Osteoblast (primary cell): ENCODE measurements at regions not wholly inside any gene's neighbourhood (a gene's known extent, or its start where the extent isn't known, plus 50 kb on each side); places are given as distances from the start of the nearest gene placed in this dataset.
A peak's percentile ranks its signal among the peaks of the same experiment; 100 is the strongest.

Experiments
- DNase-seq: peaks from one replicate; pipeline ENCODE4 v3.0.0; 2011; ENCODE audit warnings: low spot score, mixed read lengths; ENCODE audit not compliant: insufficient read length; ENCODE audit errors: missing footprints
- H2AFZ ChIP-seq: 2 replicates; pipeline ENCODE4 v1.6.0; 2011; ENCODE audit warnings: mild to moderate bottlenecking, low read length
- H3K27ac ChIP-seq: 2 replicates; pipeline ENCODE4 v1.5.1; 2011; ENCODE audit warnings: mild to moderate bottlenecking, low read depth, low read length, moderate library complexity
- H3K27me3 ChIP-seq: 2 replicates; pipeline ENCODE4 v1.6.0; 2012; ENCODE audit warnings: mild to moderate bottlenecking, control low read depth, inconsistent platforms, low read length, moderate library complexity; ENCODE audit not compliant: insufficient read depth
- H3K36me3 ChIP-seq: 2 replicates; pipeline ENCODE4 v1.5.1; 2011; ENCODE audit warnings: mild to moderate bottlenecking, low read length, control low read depth, moderate library complexity; ENCODE audit not compliant: insufficient read depth
- H3K4me1 ChIP-seq: 2 replicates; pipeline ENCODE4 v1.5.1; 2011; ENCODE audit warnings: mild to moderate bottlenecking, low read length, control low read depth, moderate library complexity; ENCODE audit not compliant: insufficient read depth
- H3K4me2 ChIP-seq: 2 replicates; pipeline ENCODE4 v1.6.0; 2011; ENCODE audit warnings: mild to moderate bottlenecking, low read length; ENCODE audit not compliant: insufficient read depth
- H3K4me3 ChIP-seq: fragments of 200-600 bp; sonication (generic); 3 replicates; pipeline ENCODE4 v1.5.1; 2012; ENCODE audit warnings: mild to moderate bottlenecking, low read length, inconsistent platforms; ENCODE audit not compliant: insufficient read depth
- H3K79me2 ChIP-seq: 2 replicates; pipeline ENCODE4 v1.6.0; 2012; ENCODE audit warnings: mild to moderate bottlenecking, low read length, control low read depth, inconsistent platforms; ENCODE audit not compliant: insufficient read depth
- H3K9me3 ChIP-seq: 2 replicates; pipeline ENCODE4 v1.5.1; 2011; ENCODE audit warnings: low read depth, low read length, control low read depth
- H4K20me1 ChIP-seq: 2 replicates; pipeline ENCODE4 v1.6.0; 2012; ENCODE audit warnings: mild to moderate bottlenecking, low read length, control low read depth; ENCODE audit not compliant: insufficient read depth
- TF ChIP-seq, protein P1 (sequence below): IDR thresholded peaks from 2 replicates; pipeline ENCODE4 v1.5.1; 2011; ENCODE audit warnings: mild to moderate bottlenecking, low read depth, low read length, moderate library complexity; ENCODE audit errors: extremely low read depth

DNA sequence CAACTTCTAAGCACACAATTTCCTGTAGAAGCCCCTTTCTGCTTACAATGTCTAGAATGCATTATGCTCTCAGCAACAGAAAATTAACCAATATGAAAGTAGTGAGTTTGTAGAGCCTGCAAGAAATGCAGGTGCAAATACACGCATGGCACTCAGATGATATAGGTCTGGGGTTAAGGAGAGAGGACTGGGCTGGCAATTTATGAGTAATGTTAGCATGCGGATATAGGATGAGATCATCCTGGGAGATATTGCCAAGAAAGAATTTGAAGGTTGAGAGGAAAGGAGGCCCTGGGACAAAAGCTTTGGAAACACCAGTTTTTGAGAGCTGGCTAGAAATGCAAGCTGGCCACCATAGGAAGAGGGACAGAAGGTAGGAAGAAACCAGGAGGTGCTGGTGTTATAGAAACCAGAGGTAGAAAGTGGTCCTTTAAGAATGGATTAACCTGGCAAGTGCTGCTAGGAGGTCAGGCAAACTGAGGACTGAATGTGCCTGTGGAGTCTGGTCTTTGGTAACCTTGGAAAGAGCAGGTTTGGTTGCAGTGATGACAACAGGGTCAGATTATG lies 183.2 kb upstream of the MYLIP start:
- H4K20me1 ChIP-seq: no peaks in the 10 kb centered on the region
- TF ChIP-seq, protein P1, sequence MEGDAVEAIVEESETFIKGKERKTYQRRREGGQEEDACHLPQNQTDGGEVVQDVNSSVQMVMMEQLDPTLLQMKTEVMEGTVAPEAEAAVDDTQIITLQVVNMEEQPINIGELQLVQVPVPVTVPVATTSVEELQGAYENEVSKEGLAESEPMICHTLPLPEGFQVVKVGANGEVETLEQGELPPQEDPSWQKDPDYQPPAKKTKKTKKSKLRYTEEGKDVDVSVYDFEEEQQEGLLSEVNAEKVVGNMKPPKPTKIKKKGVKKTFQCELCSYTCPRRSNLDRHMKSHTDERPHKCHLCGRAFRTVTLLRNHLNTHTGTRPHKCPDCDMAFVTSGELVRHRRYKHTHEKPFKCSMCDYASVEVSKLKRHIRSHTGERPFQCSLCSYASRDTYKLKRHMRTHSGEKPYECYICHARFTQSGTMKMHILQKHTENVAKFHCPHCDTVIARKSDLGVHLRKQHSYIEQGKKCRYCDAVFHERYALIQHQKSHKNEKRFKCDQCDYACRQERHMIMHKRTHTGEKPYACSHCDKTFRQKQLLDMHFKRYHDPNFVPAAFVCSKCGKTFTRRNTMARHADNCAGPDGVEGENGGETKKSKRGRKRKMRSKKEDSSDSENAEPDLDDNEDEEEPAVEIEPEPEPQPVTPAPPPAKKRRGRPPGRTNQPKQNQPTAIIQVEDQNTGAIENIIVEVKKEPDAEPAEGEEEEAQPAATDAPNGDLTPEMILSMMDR: no peak
- H3K79me2 ChIP-seq: no peaks in the 10 kb centered on the region
- no peak overlapping the region for H3K4me2 ChIP-seq
- no peaks in the 10 kb centered on the region for H3K27me3 ChIP-seq
- no peaks in the 10 kb centered on the region for H3K4me1 ChIP-seq
- DNase-seq: peak; percentile 76
- H3K27ac ChIP-seq: no peak overlapping the region
- no peak overlapping the region for H2AFZ ChIP-seq
- no peaks in the 10 kb centered on the region for H3K9me3 ChIP-seq
- H3K4me3 ChIP-seq: no peak overlapping the region
- no peaks in the 10 kb centered on the region for H3K36me3 ChIP-seq

- H4K20me1 ChIP-seq: no peaks in the 10 kb centered on the region
- no peaks in the 10 kb centered on the region for H3K9me3 ChIP-seq
- TF ChIP-seq, protein P1: no peak
- no peaks in the 10 kb centered on the region for H3K79me2 ChIP-seq
- H3K4me3 ChIP-seq: no peak overlapping the region
- no peaks in the 10 kb centered on the region for H3K4me1 ChIP-seq
- no peak overlapping the region for H2AFZ ChIP-seq
- H3K27me3 ChIP-seq: no peaks in the 10 kb centered on the region
- H3K4me2 ChIP-seq: no peak overlapping the region
- DNase-seq: no peak
- H3K27ac ChIP-seq: no peak overlapping the region
- no peaks in the 10 kb centered on the region for H3K36me3 ChIP-seq
These were observed 185.5 kb upstream of the MYLIP start for GRCh38 chr6:15943423-15943822.

DNA sequence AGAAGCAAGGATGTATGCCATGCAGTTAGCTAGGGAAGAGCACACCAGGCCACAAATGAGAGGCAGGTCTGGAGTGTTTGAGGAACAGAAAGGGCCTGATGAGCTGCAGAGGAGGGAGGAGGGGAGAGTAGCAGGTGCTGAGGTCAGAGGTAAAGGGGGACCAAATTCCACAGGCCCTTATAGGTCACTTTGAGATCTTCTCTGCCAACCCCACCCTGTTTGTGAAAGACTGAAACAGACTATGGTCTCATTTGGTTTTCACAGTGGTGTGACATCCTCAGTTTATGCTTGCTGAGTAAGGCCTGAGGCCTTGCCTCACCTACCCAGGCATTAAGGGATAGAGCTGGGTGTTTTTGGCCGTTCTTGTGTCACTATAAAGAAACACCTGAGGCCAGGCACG lies 187.7 kb upstream of the MYLIP start:
- Histone ChIP-seq H3K79me2 (no peaks in the 10 kb centered on the region), H2AFZ (no peak overlapping the region), H3K9me3 (no peaks in the 10 kb centered on the region), H4K20me1 (no peaks in the 10 kb centered on the region), H3K4me2 (no peak overlapping the region), H3K4me3 (no peak overlapping the region), H3K36me3 (no peaks in the 10 kb centered on the region), H3K4me1 (no peaks in the 10 kb centered on the region), H3K27ac (no peak overlapping the region), H3K27me3 (no peaks in the 10 kb centered on the region)
- TF ChIP-seq, protein P1: no peak
- no peak for DNase-seq

DNA sequence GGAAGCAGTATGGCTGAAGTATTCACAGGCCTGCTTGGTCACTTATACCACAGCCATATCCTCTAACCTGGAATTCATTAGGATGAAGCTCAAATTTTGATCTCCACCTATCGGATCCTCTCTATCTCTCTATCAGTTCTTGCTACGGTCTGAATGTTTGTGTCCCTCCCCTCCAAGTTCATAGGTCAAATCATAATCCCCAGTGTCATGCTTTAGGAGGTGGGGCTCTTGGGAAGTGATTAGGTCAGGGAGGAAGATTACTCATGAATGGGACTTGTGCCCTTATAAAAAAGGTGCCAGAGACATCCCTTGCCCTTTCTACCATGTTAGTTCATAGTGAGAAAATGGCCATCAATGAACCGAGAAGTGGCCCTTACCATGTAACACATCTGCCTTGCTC lies 190.8 kb upstream of the MYLIP start:
- Histone ChIP-seq H3K27me3 (no peaks in the 10 kb centered on the region), H3K36me3 (no peaks in the 10 kb centered on the region), H3K4me3 (no peak overlapping the region), H3K79me2 (no peaks in the 10 kb centered on the region), H3K9me3 (no peaks in the 10 kb centered on the region), H4K20me1 (no peaks in the 10 kb centered on the region), H2AFZ (no peak overlapping the region), H3K4me2 (no peak overlapping the region), H3K27ac (no peak overlapping the region), H3K4me1 (no peaks in the 10 kb centered on the region)
- no peak for DNase-seq
- TF ChIP-seq, protein P1: no peak
